Neural cell (in vitro differentiated cells): ENCODE measurements at regions not wholly inside any gene's neighbourhood (a gene's known extent, or its start where the extent isn't known, plus 50 kb on each side); places are given as distances from the start of the nearest gene placed in this dataset.
"Not testable (repeated sequence)": the region's sequence is repeated elsewhere in the genome, so short reads cannot be mapped to it uniquely, and the experiment has no call there.

ENCODE experiments used
- H2AFZ ChIP-seq: fragments of 200-600, 300-800 bp; sonication (generic), shearing (Covaris generic); 2 replicates; pipeline ENCODE4 v1.6.0; 2014; ENCODE audit warnings: low read depth, mild to moderate bottlenecking, antibody characterized with exemption, low read length, moderate library complexity
- H3F3A ChIP-seq: fragments of 200-600 bp; shearing (Covaris generic); 2 replicates; pipeline ENCODE4 v1.6.1; 2016; ENCODE audit warnings: mild to moderate bottlenecking, moderate library complexity, mixed read lengths, antibody characterized with exemption, low read length; ENCODE audit not compliant: insufficient read depth, poor library complexity, severe bottlenecking
- H3K27ac ChIP-seq: fragments of 200-600, 300-800 bp; sonication (generic), shearing (Covaris generic); 2 replicates; pipeline ENCODE4 v1.5.1; 2014; ENCODE audit warnings: mild to moderate bottlenecking, low read length, moderate library complexity
- H3K27me3 ChIP-seq: fragments of 300-800, 200-600 bp; sonication (generic), shearing (Covaris generic); 2 replicates; pipeline ENCODE4 v1.6.0; 2014; ENCODE audit warnings: mild to moderate bottlenecking, low read depth, low read length, moderate library complexity; ENCODE audit not compliant: insufficient read depth
- H3K36me3 ChIP-seq: fragments of 300-800, 200-600 bp; sonication (generic), shearing (Covaris generic); 2 replicates; pipeline ENCODE4 v1.5.1; 2014; ENCODE audit warnings: mild to moderate bottlenecking, antibody characterized with exemption, low read length, moderate library complexity; ENCODE audit not compliant: insufficient read depth
- H3K4me2 ChIP-seq: fragments of 300-800, 200-600 bp; sonication (generic), shearing (Covaris generic); 2 replicates; pipeline ENCODE4 v1.6.0; 2014; ENCODE audit warnings: mild to moderate bottlenecking, low read length
- H3K4me3 ChIP-seq: fragments of 300-800, 200-600 bp; sonication (generic), shearing (Covaris generic); 2 replicates; pipeline ENCODE4 v1.5.1; 2014; ENCODE audit warnings: mild to moderate bottlenecking, low read length, moderate library complexity
- H3K79me2 ChIP-seq: fragments of 200-600 bp; shearing (Covaris generic); replicated peaks from 2 replicates; pipeline ENCODE4 v1.6.0; 2014; ENCODE audit warnings: mild to moderate bottlenecking, low read length, moderate library complexity; ENCODE audit not compliant: insufficient read depth
- H3K9ac ChIP-seq: fragments of 300-800, 200-600 bp; sonication (generic), shearing (Covaris generic); 2 replicates; pipeline ENCODE4 v1.6.1; 2016; ENCODE audit warnings: mild to moderate bottlenecking, low read length, mixed read lengths
- H3K9me2 ChIP-seq: fragments of 200-600 bp; shearing (Covaris generic); 2 replicates; pipeline ENCODE4 v1.6.1; 2016; ENCODE audit warnings: mild to moderate bottlenecking, low read length, mixed read lengths; ENCODE audit not compliant: insufficient read depth
- H3K9me3 ChIP-seq: fragments of 200-600, 300-800 bp; sonication (generic), shearing (Covaris generic); 2 replicates; pipeline ENCODE4 v1.6.1; 2016; ENCODE audit warnings: mild to moderate bottlenecking, mixed run types, low read length, moderate library complexity, mixed read lengths
- H4K20me1 ChIP-seq: fragments of 200-600 bp; shearing (Covaris generic); 2 replicates; pipeline ENCODE4 v1.6.1; 2016; ENCODE audit warnings: mild to moderate bottlenecking, mixed run types; ENCODE audit not compliant: insufficient read depth
- EP300 ChIP-seq: fragments of 450-650 bp; conservative IDR thresholded peaks from 2 replicates; pipeline ENCODE4 v1.6.1; 2014; ENCODE audit warnings: antibody characterized with exemption, mild to moderate bottlenecking, moderate library complexity; ENCODE audit not compliant: poor library complexity, severe bottlenecking
- EZH2 ChIP-seq: fragments of 200-600, 300-800 bp; shearing (Covaris generic), sonication (generic); IDR thresholded peaks from 2 replicates; pipeline ENCODE4 v1.6.1; 2014; ENCODE audit warnings: antibody characterized with exemption, low read length, borderline replicate concordance, mild to moderate bottlenecking; ENCODE audit not compliant: insufficient read depth, poor library complexity, severe bottlenecking
- MXI1 ChIP-seq: fragments of 450-650 bp; conservative IDR thresholded peaks from 2 replicates; pipeline ENCODE4 v1.6.1; 2014; ENCODE audit warnings: antibody characterized with exemption, mild to moderate bottlenecking; ENCODE audit not compliant: poor library complexity, severe bottlenecking
- POLR2AphosphoS5 ChIP-seq: IDR thresholded peaks from 2 replicates; pipeline ENCODE4 v1.6.1; 2012
- RAD21 ChIP-seq: fragments of 450-650 bp; conservative IDR thresholded peaks from 2 replicates; pipeline ENCODE4 v1.6.1; 2014; ENCODE audit warnings: antibody characterized with exemption, mild to moderate bottlenecking, moderate library complexity
- SMC3 ChIP-seq: fragments of 450-650 bp; conservative IDR thresholded peaks from 2 replicates; pipeline ENCODE4 v1.6.1; 2014; ENCODE audit warnings: antibody characterized with exemption, mild to moderate bottlenecking, moderate library complexity; ENCODE audit not compliant: poor library complexity
- TAF1 ChIP-seq: IDR thresholded peaks from 2 replicates; pipeline ENCODE4 v1.6.1; 2012; ENCODE audit warnings: low read depth
- TF ChIP-seq, protein P1 (sequence below): IDR thresholded peaks from 2 replicates; pipeline ENCODE4 v1.6.1; 2012; ENCODE audit warnings: borderline replicate concordance
- TF ChIP-seq, protein P2 (sequence below): fragments of 450-650 bp; IDR thresholded peaks from 2 replicates; pipeline ENCODE4 v1.5.1; 2014; ENCODE audit warnings: antibody characterized with exemption, mild to moderate bottlenecking, moderate library complexity; ENCODE audit not compliant: poor library complexity, severe bottlenecking

DNA sequence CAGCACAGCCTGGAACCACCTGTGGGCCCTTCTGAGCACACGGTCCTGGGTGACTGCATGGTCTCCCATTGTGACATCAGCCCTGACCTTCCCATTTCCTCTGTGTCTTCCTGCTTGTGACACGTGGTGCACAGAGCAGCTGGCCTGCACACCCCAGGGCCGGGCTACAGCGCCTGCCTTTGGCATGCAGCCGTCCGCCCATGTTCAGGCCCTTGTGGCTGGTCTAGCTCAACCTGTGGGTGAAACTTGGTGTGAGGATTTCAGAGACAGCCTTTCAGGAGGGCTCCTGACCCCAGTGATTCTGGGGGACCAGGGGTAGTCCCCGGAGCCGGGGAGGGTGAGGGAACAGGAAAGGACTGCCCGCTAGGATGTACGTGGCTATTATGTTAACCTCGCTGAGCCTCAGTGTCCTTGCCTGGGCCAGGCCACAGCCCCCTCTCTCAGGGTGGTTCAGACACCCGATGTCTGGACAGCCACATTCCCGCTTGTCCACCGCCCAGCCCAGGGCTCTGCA lies 284.8 kb upstream of the HS6ST1 start:
- H2AFZ ChIP-seq, result no peak overlapping the region
- no peak overlapping the region for H3K9ac ChIP-seq
- no peak overlapping the region for H3K27ac ChIP-seq

DNA sequence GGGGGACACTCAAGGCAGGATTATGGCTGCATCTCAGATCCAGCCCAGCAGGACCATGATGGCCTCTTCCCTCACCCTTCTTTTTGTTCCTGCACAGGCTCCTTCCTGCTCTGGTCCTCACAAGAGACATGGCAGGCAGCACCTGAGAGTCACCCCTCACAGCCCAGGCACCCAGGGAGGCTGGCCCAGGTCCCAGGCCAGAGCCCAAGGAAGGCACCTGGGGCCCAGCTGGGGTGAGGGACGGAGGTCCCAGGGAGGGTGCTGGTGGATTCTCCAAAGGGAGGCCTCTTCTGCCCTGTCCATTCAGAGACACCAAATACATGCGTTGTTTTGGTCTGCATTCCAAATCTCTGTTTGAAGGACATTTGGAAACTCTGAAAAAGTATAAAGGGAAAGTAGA lies 285.4 kb upstream of the HS6ST1 start:
- H4K20me1 ChIP-seq, result no peaks in the 10 kb centered on the region
- no peak overlapping the region for H2AFZ ChIP-seq
- no peak overlapping the region for H3K4me3 ChIP-seq
- no peaks in the 10 kb centered on the region for H3K36me3 ChIP-seq
- H3K9ac ChIP-seq, result no peak overlapping the region
- no peak for TF ChIP-seq RAD21
- TF ChIP-seq, protein P1, sequence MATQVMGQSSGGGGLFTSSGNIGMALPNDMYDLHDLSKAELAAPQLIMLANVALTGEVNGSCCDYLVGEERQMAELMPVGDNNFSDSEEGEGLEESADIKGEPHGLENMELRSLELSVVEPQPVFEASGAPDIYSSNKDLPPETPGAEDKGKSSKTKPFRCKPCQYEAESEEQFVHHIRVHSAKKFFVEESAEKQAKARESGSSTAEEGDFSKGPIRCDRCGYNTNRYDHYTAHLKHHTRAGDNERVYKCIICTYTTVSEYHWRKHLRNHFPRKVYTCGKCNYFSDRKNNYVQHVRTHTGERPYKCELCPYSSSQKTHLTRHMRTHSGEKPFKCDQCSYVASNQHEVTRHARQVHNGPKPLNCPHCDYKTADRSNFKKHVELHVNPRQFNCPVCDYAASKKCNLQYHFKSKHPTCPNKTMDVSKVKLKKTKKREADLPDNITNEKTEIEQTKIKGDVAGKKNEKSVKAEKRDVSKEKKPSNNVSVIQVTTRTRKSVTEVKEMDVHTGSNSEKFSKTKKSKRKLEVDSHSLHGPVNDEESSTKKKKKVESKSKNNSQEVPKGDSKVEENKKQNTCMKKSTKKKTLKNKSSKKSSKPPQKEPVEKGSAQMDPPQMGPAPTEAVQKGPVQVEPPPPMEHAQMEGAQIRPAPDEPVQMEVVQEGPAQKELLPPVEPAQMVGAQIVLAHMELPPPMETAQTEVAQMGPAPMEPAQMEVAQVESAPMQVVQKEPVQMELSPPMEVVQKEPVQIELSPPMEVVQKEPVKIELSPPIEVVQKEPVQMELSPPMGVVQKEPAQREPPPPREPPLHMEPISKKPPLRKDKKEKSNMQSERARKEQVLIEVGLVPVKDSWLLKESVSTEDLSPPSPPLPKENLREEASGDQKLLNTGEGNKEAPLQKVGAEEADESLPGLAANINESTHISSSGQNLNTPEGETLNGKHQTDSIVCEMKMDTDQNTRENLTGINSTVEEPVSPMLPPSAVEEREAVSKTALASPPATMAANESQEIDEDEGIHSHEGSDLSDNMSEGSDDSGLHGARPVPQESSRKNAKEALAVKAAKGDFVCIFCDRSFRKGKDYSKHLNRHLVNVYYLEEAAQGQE, result no peak
- TF ChIP-seq EP300, result no peak
- TF ChIP-seq EZH2, result no peak
- TF ChIP-seq POLR2AphosphoS5, result no peak
- no peak for TF ChIP-seq TAF1
- TF ChIP-seq MXI1, result no peak
- TF ChIP-seq SMC3, result no peak
- TF ChIP-seq, protein P2, sequence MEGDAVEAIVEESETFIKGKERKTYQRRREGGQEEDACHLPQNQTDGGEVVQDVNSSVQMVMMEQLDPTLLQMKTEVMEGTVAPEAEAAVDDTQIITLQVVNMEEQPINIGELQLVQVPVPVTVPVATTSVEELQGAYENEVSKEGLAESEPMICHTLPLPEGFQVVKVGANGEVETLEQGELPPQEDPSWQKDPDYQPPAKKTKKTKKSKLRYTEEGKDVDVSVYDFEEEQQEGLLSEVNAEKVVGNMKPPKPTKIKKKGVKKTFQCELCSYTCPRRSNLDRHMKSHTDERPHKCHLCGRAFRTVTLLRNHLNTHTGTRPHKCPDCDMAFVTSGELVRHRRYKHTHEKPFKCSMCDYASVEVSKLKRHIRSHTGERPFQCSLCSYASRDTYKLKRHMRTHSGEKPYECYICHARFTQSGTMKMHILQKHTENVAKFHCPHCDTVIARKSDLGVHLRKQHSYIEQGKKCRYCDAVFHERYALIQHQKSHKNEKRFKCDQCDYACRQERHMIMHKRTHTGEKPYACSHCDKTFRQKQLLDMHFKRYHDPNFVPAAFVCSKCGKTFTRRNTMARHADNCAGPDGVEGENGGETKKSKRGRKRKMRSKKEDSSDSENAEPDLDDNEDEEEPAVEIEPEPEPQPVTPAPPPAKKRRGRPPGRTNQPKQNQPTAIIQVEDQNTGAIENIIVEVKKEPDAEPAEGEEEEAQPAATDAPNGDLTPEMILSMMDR, result no peak
- no peaks in the 10 kb centered on the region for H3F3A ChIP-seq
- H3K4me2 ChIP-seq, result no peak overlapping the region
- no peaks in the 10 kb centered on the region for H3K27me3 ChIP-seq
- H3K27ac ChIP-seq, result no peak overlapping the region
- no peaks in the 10 kb centered on the region for H3K9me3 ChIP-seq
- H3K79me2 ChIP-seq, result no peaks in the 10 kb centered on the region
- H3K9me2 ChIP-seq, result no peaks in the 10 kb centered on the region

More for the DNA sequence above, 284.8 kb upstream of the HS6ST1 start:
- no peaks in the 10 kb centered on the region for H3K9me2 ChIP-seq
- H3K36me3 ChIP-seq, result no peaks in the 10 kb centered on the region
- H3K9me3 ChIP-seq, result no peaks in the 10 kb centered on the region
- no peak overlapping the region for H3K4me3 ChIP-seq
- no peaks in the 10 kb centered on the region for H3K27me3 ChIP-seq
- no peaks in the 10 kb centered on the region for H3K79me2 ChIP-seq
- H3K4me2 ChIP-seq, result no peak overlapping the region
- TF ChIP-seq EP300 (no peak), POLR2AphosphoS5 (no peak), TAF1 (no peak), RAD21 (no peak), MXI1 (no peak), EZH2 (no peak), SMC3 (no peak)
- TF ChIP-seq, protein P2, result no peak
- TF ChIP-seq, protein P1, result no peak
- H3F3A ChIP-seq, result no peaks in the 10 kb centered on the region
- H4K20me1 ChIP-seq, result no peaks in the 10 kb centered on the region

DNA sequence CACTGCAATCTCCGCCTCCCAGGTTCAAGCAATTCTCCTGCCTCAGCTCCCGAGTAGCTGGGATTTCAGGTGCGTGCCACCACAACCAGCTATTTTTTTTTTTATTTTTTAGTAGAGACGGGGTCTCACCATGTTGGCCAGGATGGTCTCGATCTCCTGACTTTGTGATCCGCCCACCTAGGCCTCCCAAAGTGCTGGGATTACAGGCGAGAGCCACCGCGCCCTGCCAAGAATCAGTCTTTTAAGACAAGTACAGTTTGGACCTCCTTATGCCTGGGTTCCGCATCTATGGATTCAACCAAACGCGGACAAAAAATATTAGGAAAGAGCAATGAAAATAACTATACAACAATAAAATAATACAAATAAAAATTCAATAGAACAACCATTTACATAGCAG lies 285.9 kb upstream of the HS6ST1 start:
- not testable (repeated sequence) for H3K4me2 ChIP-seq, H3K9ac ChIP-seq

More for the DNA sequence above, 285.9 kb upstream of the HS6ST1 start:
- H2AFZ ChIP-seq, H3K36me3 ChIP-seq, H3K9me2 ChIP-seq, H4K20me1 ChIP-seq, H3K79me2 ChIP-seq, H3K27me3 ChIP-seq, H3K9me3 ChIP-seq, H3F3A ChIP-seq, H3K4me3 ChIP-seq, H3K27ac ChIP-seq: not testable (repeated sequence)
